COR-L47 (cell line): ENCODE measurements at regions not wholly inside any gene's neighbourhood (a gene's known extent, or its start where the extent isn't known, plus 50 kb on each side); places are given as distances from the start of the nearest gene placed in this dataset.
"Not testable (repeated sequence)": the region's sequence is repeated elsewhere in the genome, so short reads cannot be mapped to it uniquely, and the experiment has no call there.

ENCODE experiments used
- DNase-seq: peaks from one replicate; lab custom pipeline; 2025; lab: John Stamatoyannopoulos, UW

DNA sequence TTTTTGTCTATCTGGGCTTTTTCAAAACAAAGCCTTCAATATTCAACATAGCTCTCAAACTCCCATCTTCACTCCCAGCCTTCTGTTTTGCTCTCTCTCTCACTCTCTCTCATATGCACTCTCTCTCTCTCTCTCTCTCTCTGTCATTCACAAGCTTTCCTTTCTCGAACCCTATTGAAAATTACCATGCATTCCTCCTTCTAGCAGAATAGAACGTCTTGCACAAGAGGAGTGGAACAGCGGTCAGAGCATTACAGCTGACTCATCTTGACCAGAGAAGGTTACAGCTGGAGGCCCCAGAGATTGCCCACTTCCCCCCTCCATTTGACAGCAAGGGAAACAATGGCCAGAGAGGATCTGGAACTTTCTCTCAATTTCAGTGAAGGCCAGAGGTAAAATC is 51.0 kb upstream of the LIFR start:
- no peak for DNase-seq

DNA sequence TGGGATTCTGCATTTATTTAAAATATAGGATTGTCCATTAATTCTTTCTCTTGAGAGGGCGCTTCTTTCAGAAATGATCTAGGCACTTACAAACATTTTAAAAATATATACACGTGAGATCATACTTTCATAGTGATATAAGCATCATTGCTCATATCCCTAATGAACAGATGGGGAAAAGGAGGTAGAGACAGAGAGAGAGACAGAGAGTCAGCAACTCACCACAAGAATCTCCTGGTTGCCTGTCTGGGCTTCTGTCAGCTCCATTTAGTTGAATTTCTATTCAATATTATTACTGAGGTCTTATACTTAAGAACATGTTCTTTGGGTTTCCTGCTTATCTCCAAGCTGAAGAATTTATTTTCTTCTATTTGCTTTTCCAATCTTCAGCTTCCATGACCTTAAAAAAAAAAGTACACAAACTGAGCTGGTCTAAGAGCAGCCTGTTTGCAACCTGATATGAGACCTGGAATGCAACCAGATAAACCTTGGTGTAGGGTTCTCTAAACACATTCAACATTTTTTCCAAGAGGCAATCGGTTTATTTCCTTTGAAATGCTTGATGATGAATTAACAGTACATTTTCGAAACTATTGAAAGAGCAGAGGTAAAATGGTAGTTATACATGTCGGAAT is 51.6 kb upstream of the LIFR start:
- DNase-seq, result no peak

GRCh38 chr5:38608874-38609273 is 52.4 kb upstream of the LIFR start:
- no peak for DNase-seq

DNA sequence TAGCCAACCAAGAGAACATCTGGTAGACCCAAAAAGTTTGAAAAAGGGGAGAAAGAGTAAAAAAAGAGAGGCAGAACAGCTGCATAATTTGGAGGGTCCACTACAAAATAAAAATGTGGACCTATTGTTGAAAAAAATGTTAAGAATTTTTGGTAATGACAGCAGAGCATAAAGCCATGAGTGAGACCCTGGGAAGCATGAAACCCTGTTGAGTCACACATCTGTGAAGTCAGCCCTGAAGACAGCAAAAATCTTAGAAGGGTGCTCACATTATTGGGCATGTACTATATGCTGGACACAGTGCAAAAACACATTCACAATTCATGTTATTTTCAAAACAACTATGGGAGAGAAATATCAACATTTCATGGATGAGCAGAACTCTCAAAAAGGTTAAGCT is 56.4 kb upstream of the LIFR start:
- no peak for DNase-seq

GRCh38 chr5:38613490-38613889 is 57.0 kb upstream of the LIFR start:
- DNase-seq, result no peak

DNA sequence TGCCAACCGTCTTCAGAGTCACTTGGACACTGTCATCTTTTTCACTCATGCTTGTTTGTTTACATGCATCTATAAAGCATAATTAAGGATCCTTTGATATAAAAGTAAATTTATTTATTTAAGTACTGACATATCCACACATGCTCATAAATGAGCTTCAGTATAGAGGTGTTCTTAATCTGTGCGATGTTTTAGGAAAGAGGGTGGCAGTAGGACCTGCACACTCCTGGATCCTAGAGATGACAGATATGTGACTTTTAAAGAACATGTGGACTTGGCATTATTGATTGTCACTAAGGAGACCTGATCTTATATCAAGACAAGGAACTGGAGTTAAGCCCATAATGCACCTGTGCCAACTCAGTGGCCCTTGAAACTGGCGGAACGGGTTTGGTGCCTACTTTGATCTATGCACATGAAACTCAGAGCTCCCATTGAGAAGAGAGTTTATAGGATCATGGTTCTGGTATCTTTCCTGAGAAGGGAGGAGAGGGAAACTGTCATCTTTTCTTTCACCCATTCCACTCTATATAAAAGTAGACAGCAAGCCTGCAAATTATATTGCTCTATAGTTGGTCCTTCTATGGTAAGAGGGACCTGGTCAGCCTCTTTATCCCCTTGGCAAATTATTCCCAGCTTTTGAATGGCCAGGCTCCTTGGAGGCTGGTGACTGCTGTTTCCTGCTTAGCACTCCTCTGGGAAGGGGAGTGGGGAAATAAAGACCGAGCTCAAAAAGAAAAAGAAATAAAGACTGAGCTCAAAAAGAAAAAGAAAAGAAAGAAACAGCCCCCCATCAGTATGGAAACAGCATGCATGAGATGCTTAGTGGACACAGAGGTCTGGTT is 57.8 kb upstream of the LIFR start:
- DNase-seq, result no peak

DNA sequence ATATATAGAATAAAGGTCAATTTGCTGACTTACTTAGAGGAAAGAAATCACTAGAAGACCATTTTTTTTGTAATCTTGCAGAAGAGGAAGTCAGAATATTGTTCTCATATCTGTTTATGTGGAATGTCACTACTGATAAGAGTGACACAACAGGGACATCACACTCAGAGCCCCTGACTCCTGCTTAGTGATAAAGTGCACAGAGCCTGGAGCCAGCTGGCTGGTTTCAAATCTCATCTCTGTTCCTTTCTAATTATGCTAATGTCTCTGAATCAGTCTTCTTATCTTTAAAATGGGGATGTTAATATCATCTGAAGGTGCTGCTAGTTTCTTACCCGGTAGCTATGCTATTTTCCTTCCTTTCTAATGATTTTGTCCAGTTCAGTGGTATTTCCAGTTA is 58.6 kb upstream of the LIFR start:
- no peak for DNase-seq

DNA sequence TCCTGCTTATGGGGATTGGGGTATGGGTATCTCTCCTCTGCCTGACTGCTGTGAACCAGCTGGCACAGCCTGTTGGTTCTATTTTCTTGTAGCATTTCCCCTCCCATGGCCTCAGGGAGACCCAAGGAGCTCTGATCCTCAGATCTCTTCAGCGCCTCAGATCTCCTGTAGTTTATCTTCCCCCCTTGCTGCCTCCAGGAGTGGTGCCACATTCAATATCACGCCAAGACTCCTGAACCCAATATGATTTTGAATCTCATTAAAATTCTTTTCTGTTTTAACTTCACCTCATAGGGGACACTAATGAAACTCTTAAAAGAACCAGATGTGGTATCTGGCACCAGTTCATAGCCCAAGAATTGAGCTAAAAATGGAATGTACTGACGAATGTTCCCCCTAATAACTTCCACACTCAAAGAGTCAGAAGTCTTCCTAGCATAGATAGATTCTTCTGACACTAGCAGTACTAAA is 59.6 kb upstream of the LIFR start:
- DNase-seq, result no peak

DNA sequence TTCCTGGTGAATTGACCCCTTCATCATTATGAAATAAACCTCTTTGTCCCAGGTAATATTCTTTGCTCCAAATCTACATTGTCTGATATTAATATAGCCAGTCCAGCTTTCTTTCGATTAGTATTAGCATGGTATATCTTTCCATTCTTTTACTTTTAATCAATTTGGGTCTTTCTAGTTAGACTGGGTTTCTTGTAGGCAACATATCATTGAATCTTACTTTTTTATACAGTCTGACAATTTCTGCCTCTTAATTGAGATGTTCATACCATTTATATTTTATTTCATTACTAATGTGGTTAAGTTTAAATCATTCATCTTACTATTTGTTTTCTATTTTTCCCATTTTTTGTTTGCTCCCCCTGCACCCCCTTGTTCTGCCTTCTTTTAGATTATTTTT is 61.7 kb upstream of the LIFR start:
- DNase-seq, result no peak

DNA sequence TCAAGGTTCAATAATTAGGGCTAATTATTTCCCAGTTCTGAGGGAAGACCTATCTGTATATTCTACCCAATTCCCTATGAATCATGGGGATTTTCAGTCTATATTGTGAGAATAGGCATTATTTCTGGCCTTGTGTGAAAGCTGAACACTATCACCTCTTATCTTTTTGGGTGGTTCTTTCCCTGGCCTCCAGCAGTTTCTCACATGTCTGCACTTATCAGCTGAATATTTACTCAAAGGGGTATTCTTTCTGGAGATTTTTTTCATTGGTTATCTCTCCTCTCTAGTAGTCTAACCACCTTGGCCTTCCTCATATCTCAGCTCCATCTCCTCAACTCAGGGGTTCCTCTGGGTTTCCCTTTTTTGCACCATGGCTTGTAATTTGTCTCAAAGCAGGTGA is 64.9 kb upstream of the LIFR start:
- DNase-seq, result no peak

GRCh38 chr5:38621840-38622437 is 65.5 kb upstream of the LIFR start:
- DNase-seq, result no peak

DNA sequence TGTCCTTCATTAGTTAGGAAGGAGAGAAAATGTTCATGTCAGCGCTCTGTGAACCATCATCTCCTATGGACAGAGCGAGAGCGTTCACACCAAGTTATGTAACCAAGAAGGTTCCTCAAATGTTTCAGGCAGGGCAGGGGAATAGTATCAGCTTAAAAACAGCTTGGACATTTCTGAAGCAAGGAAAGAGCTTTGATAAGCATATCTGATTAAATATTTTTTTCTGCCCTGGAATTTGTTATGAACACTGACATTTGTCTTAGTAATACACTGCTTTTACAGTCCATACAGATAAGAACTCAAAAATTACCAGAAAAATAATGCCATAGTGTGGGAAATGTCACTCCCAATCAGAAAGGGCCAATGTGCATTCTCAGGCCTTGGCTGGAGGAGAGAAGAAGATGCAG is 66.3 kb upstream of the LIFR start:
- no peak for DNase-seq

DNA sequence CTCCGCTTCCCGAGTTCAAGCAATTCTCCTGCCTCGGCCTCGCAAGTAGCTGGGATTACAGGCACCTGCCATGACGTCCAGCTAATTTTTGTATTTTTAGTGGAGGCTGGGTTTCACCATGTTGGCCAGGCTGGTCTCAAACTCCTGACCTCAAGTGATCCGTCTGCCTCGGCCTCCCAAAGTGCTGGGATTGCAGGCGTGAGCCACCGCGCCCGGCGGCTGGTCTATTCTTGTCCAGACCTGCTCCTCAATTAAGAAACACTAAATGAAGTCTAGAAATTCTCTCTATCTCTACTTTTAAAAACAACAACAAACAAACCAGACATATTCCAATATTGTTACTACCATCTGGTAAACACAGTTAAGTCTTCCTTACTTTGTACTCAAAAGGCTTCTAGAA is 68.1 kb upstream of the LIFR start:
- not testable (repeated sequence) for DNase-seq

DNA sequence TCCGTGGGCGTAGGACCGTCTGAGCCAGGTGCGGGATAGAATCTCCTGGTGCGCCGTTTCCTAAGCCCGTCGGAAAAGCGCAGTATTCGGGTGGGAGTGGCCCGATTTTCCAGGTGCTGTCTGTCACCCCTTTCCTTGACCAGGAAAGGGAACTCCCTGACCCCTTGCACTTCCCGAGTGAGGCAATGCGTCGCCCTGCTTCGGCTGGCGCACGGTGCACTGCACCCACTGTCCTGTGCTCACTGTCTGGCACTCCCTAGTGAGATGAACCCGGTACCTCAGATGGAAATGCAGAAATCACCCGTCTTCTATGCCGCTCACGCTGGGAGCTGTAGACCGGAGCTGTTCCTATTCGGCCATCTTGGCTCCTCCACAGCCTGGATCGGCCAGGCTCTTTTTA is 74.9 kb upstream of the LIFR start:
- not testable (repeated sequence) for DNase-seq

DNA sequence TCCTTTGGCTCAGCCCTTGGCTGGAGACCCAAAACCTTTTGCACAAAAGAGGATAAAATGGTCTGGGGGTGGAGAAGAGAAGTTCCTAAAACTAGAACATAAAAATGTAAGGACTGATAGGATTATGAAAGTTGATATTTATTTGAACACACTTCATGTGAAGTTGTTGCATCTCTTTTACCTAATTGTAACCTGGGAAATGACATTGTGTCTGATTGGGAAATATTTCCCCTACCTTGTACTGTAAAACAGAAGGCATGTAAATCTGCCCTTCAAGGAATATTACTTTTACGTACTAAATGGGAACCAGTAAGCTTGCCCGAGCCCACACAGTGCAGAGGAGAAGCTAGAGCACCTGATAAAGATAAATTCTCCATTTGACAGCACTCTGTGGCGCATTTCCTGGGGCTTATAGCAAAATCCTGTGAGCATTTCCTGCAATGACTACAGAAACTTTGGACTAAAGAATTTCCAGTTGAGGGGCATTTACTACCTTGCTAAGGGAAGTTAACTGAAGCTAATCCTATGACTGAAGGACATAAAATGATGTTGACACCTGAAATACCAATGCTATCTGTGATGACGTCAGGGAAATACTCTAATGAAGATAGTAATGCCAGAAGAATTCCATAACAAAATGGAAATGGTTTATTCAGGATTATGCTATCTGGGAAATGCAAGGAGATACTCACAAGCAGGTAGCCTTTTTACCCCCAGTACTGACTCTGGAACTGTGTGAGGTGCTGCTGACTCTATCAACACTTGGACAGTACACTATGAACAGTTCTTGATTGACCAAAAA is 78.3 kb upstream of the LIFR start:
- no peak for DNase-seq

DNA sequence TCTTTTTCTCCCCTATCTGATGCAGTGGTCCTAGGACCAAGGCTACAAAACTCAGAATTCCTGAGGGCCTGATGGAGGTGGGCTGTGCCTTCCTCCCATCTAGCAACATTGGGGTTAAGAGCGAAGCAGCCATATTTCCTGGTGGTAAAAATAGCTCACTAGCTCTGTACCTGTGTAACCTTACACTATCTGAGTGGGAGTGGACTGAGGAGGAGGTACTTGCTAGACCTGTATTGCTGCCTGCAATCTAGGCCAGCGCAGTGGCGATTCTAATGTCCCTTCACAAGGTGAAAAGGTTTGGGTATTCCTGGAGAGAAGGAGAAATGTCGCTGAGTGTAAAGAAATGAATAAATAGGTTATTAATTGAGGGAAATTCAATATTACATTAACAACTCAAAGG is 80.2 kb upstream of the LIFR start:
- no peak for DNase-seq

GRCh38 chr5:38638656-38639055 is 82.2 kb upstream of the LIFR start:
- no peak for DNase-seq

DNA sequence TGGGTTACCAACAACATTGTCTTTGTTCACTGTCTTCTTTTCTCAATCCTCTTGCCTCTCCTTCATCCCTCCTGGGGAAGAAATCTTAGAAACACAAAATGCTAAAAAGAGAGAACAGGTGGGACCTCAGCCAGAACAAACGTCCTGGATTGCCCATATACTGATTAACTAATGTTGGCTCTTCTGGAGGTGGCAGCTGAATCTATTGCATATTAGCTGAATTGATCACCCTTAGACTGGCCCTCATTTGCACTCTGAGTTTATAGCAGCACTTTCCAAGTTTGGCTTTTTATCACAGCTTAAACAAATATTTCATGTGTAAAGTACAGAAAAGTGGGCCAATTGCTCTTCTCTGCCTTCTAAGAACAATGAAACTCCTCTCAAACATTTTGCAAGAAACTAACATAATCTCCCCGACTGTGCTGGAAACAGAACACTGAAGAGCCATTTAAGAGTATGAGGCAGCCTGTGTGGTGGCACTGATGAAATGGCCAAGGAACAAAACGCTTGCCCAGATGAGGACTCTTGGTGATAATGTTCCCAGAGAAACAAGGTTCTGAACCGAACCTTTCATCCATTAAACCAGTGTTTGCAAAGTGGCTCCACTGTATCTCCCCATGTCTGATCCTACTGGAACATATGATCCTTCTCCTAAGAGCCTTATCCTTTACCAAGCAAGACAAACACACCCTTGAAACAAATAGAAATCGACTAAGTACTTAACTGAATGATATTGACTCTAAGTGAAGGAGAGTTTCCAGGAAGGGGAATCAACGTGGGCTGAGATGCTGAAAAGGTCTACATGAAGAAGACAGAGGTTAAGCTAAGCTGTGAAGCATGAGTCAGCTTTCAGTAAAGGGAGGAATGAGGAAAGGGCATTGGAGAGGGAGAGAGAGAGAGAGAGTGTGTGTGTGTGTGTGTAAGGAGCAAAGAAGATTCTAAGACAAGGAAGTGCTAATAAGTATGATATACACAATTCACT is 83.2 kb upstream of the LIFR start:
- DNase-seq, result no peak

- DNase-seq, result no peak
Measured at GRCh38 chr5:38641003-38641402, 84.6 kb upstream of the LIFR start.

DNA sequence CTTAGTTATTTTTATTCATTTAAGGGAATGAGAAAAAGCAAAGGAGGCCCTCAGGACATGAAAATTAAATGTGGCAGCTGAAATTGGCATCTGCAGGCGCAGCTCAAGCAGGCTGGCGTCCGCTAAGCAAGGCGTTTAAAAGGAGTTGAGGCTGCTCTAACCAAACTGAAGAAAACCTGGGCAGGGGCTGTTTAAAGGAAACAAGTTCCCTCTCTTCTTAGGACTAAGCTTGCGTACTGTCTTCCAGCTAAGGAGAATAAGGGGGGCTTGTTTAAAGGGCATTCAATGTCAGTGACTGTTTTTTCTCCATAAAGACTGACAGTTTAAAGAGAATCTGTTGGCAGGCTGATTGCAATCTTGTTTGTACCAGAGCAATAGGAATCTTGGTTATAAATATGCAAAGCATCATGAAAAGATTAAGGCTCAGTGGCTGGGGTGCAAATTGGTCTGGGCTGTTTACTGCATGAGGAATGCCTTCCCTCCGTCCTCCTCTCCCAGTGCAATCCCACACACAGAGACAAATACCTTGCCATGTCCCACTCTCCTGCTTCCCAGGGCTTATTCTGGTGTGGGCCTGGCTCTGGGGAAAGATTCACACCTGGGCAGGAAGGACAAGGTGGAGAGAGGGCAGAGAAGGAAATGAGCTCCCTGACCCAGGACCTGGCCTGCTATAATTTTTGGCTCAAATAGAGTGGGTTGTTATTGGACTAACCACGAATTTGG is 85.9 kb upstream of the LIFR start:
- DNase-seq, result no peak

- DNase-seq, result no peak
Measured at GRCh38 chr5:38643616-38644015, 87.2 kb upstream of the LIFR start.
